ENCODE measurements at regions not wholly inside any gene's neighbourhood (a gene's known extent, or its start where the extent isn't known, plus 50 kb on each side); places are given as distances from the start of the nearest gene placed in this dataset.
"Not testable (repeated sequence)": the region's sequence is repeated elsewhere in the genome, so short reads cannot be mapped to it uniquely, and the experiment has no call there.

- H3K4me2 ChIP-seq (ENCODE audit: low read length), result no peak overlapping the region
- no peaks in the 10 kb centered on the region for H3K36me3 ChIP-seq (ENCODE audit: insufficient read depth, low read length)
- no peaks in the 10 kb centered on the region for H3K27me3 ChIP-seq (ENCODE audit: insufficient read depth, low read length)
- H3K9me2 ChIP-seq (ENCODE audit: low read depth, low read length), result no peaks in the 10 kb centered on the region
- H2AFZ ChIP-seq (ENCODE audit: low read length), result no peak overlapping the region
- no peaks in the 10 kb centered on the region for H3K9me3 ChIP-seq (ENCODE audit: low read length)
- H3F3A ChIP-seq (ENCODE audit: insufficient read depth, low read length), result no peaks in the 10 kb centered on the region
- H4K20me1 ChIP-seq (ENCODE audit: insufficient read depth, low read length), result no peaks in the 10 kb centered on the region
- no peak overlapping the region for H3K27ac ChIP-seq (ENCODE audit: low read depth, low read length, poor library complexity, severe bottlenecking)
- TF ChIP-seq CTCF (IDR thresholded peaks at IDR 0.05; ENCODE audit: low read length), result no peak
- TF ChIP-seq EZH2 (IDR thresholded peaks at IDR 0.05; ENCODE audit: borderline replicate concordance, low read length), result no peak
- H3K4me1 ChIP-seq (ENCODE audit: insufficient read depth, low read length, severe bottlenecking), result no peaks in the 10 kb centered on the region
- H3K4me3 ChIP-seq (ENCODE audit: low read depth, low read length, poor library complexity, severe bottlenecking), result no peak overlapping the region
- H3K79me2 ChIP-seq (ENCODE audit: insufficient read depth, low read length), result no peaks in the 10 kb centered on the region
- H3K9ac ChIP-seq (ENCODE audit: low read length), result no peak overlapping the region
These were observed 122.6 kb upstream of the CXorf66 start for GRCh38 chrX:140087875-140088274.

GRCh38 chrX:140086691-140087090, 121.4 kb upstream of the CXorf66 start:
- Histone ChIP-seq H3K36me3 (ENCODE audit: insufficient read depth, low read length) (no peaks in the 10 kb centered on the region), H3K9ac (ENCODE audit: low read length) (no peak overlapping the region), H3K79me2 (ENCODE audit: insufficient read depth, low read length) (no peaks in the 10 kb centered on the region), H3K27ac (ENCODE audit: low read depth, low read length, poor library complexity, severe bottlenecking) (no peak overlapping the region), H2AFZ (ENCODE audit: low read length) (no peak overlapping the region), H3K27me3 (ENCODE audit: insufficient read depth, low read length) (no peaks in the 10 kb centered on the region), H3K4me1 (ENCODE audit: insufficient read depth, low read length, severe bottlenecking) (no peaks in the 10 kb centered on the region), H3K4me2 (ENCODE audit: low read length) (no peak overlapping the region), H3K4me3 (ENCODE audit: low read depth, low read length, poor library complexity, severe bottlenecking) (no peak overlapping the region), H3K9me2 (ENCODE audit: low read depth, low read length) (no peaks in the 10 kb centered on the region), H3F3A (ENCODE audit: insufficient read depth, low read length) (no peaks in the 10 kb centered on the region), H3K9me3 (ENCODE audit: low read length) (no peaks in the 10 kb centered on the region), H4K20me1 (ENCODE audit: insufficient read depth, low read length) (no peaks in the 10 kb centered on the region)
- TF ChIP-seq EZH2 (IDR thresholded peaks at IDR 0.05; ENCODE audit: borderline replicate concordance, low read length) (no peak), CTCF (IDR thresholded peaks at IDR 0.05; ENCODE audit: low read length) (no peak)

GRCh38 chrX:140074851-140075250, 109.5 kb upstream of the CXorf66 start:
- H3K9me2 ChIP-seq (ENCODE audit: low read depth, low read length); H3K4me2 ChIP-seq (ENCODE audit: low read length); H3K9me3 ChIP-seq (ENCODE audit: low read length); H3K79me2 ChIP-seq (ENCODE audit: insufficient read depth, low read length); H3K4me3 ChIP-seq (ENCODE audit: low read depth, low read length, poor library complexity, severe bottlenecking); H3K36me3 ChIP-seq (ENCODE audit: insufficient read depth, low read length); H3K9ac ChIP-seq (ENCODE audit: low read length); H3K27ac ChIP-seq (ENCODE audit: low read depth, low read length, poor library complexity, severe bottlenecking); H2AFZ ChIP-seq (ENCODE audit: low read length); H3K27me3 ChIP-seq (ENCODE audit: insufficient read depth, low read length); H3K4me1 ChIP-seq (ENCODE audit: insufficient read depth, low read length, severe bottlenecking); H4K20me1 ChIP-seq (ENCODE audit: insufficient read depth, low read length); H3F3A ChIP-seq (ENCODE audit: insufficient read depth, low read length): not testable (repeated sequence)

- Histone ChIP-seq H4K20me1 (ENCODE audit: insufficient read depth, low read length) (no peaks in the 10 kb centered on the region), H3K79me2 (ENCODE audit: insufficient read depth, low read length) (no peaks in the 10 kb centered on the region), H3K9me3 (ENCODE audit: low read length) (no peaks in the 10 kb centered on the region), H3K4me2 (ENCODE audit: low read length) (no peak overlapping the region), H3K4me3 (ENCODE audit: low read depth, low read length, poor library complexity, severe bottlenecking) (no peak overlapping the region), H3K4me1 (ENCODE audit: insufficient read depth, low read length, severe bottlenecking) (no peaks in the 10 kb centered on the region), H3K27ac (ENCODE audit: low read depth, low read length, poor library complexity, severe bottlenecking) (no peak overlapping the region), H3F3A (ENCODE audit: insufficient read depth, low read length) (no peaks in the 10 kb centered on the region), H2AFZ (ENCODE audit: low read length) (no peak overlapping the region), H3K36me3 (ENCODE audit: insufficient read depth, low read length) (no peaks in the 10 kb centered on the region), H3K27me3 (ENCODE audit: insufficient read depth, low read length) (no peaks in the 10 kb centered on the region), H3K9me2 (ENCODE audit: low read depth, low read length) (no peaks in the 10 kb centered on the region), H3K9ac (ENCODE audit: low read length) (no peak overlapping the region)
- TF ChIP-seq CTCF (IDR thresholded peaks at IDR 0.05; ENCODE audit: low read length) (no peak), EZH2 (IDR thresholded peaks at IDR 0.05; ENCODE audit: borderline replicate concordance, low read length) (no peak)
These were observed 105.7 kb upstream of the CXorf66 start for GRCh38 chrX:140071037-140071436.
